GM12878 (cell line): ENCODE measurements at regions not wholly inside any gene's neighbourhood (a gene's known extent, or its start where the extent isn't known, plus 50 kb on each side); places are given as distances from the start of the nearest gene placed in this dataset.

ENCODE experiments used
- CHD4 ChIP-seq: fragments of 200-600 bp; sonication (generic); IDR thresholded peaks from 2 replicates; pipeline ENCODE4 v1.6.1; 2016; ENCODE audit warnings: mild to moderate bottlenecking
- NRF1 ChIP-seq: conservative IDR thresholded peaks from 2 replicates; pipeline ENCODE4 v1.6.1; 2011; ENCODE audit warnings: mild to moderate bottlenecking, low read depth, low read length, improper control_type of control experiment
- TF ChIP-seq, protein P1 (sequence below), 3 experiments: IDR thresholded peaks in 2 of 3; conservative IDR thresholded peaks in 1 of 3; 2 replicates each; pipeline ENCODE4 v1.5.1; 2011; ENCODE audit warnings: low read depth in 3 of 3, low read length in 3 of 3, mild to moderate bottlenecking in 3 of 3, control low read depth in 2 of 3, moderate library complexity in 2 of 3, inconsistent platforms in 1 of 3, mixed read lengths in 1 of 3; ENCODE audit not compliant: control insufficient read depth in 2 of 3, insufficient read depth in 1 of 3; ENCODE audit errors: extremely low read depth in 1 of 3

DNA sequence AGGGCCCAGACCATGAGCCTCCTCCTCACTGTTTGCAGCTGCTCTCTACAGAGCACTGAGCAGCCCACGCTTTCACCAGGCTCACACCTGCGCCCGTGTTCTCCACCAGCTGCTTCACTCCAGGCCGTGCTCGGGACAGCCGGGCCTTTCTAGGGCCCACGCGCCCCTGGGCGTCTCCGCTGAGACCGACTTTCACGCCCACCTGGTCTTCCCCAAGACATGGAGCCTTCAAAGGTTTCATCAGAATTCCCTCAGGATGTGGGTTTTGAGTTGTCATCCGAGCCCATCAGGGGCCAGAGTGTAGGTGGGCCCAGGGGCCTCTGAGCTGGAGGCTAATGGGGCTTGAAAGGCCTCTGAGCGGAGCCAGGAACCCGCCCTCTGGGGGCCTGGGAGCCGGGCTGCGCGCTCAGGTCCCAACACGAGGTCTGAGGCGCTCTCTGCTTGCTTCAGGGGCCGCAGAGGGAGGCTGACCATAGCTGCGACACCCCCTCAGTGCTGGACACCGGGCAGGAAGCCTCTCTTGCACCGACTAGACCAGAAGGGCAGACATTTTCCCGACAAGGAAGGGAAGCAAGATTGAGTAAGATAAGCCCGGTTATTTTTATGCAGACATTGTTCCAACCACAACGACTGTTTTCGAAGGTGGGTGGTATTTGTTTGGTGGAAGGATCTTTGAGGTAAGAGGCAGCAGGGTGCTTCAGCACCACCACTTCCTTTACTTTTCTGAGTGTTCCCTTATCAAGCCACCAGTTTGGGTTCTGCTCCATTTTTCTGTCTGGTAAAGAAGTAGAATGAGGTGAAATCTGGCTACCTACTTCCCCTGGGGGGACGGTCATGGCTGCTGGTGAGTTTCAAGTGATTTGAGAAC lies 125.0 kb upstream of the FUT8 start:
- no peak for TF ChIP-seq CHD4
- TF ChIP-seq, protein P1, sequence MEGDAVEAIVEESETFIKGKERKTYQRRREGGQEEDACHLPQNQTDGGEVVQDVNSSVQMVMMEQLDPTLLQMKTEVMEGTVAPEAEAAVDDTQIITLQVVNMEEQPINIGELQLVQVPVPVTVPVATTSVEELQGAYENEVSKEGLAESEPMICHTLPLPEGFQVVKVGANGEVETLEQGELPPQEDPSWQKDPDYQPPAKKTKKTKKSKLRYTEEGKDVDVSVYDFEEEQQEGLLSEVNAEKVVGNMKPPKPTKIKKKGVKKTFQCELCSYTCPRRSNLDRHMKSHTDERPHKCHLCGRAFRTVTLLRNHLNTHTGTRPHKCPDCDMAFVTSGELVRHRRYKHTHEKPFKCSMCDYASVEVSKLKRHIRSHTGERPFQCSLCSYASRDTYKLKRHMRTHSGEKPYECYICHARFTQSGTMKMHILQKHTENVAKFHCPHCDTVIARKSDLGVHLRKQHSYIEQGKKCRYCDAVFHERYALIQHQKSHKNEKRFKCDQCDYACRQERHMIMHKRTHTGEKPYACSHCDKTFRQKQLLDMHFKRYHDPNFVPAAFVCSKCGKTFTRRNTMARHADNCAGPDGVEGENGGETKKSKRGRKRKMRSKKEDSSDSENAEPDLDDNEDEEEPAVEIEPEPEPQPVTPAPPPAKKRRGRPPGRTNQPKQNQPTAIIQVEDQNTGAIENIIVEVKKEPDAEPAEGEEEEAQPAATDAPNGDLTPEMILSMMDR (IDR thresholded peaks at IDR 0.05 in 2 of 3, conservative IDR thresholded peaks at IDR 0.05 in 1 of 3; ENCODE audit: control insufficient read depth in 2 of 3, extremely low read depth in 1 of 3, insufficient read depth in 1 of 3, low read depth in 3 of 3, low read length in 3 of 3) = peak in 2 of 3 experiments; percentile 2 to 6; a peak in 1 of 6 replicates
- no peak for TF ChIP-seq NRF1
